Activated gamma-delta T cell treated with anti-CD3 and anti-CD28 coated beads, Interleukin-2, amount 50 U/mL, for 16 hours (primary cell): ENCODE measurements at regions not wholly inside any gene's neighbourhood (a gene's known extent, or its start where the extent isn't known, plus 50 kb on each side); places are given as distances from the start of the nearest gene placed in this dataset.

Experiments used
- DNase-seq: peaks from one replicate; pipeline ENCODE4 v3.0.0-alpha.2; 2020; ENCODE audit warnings: low read depth

- no peak for DNase-seq
Observed at GRCh38 chr22:49367041-49367697, 460.5 kb downstream of the BRD1 start.

- no peak for DNase-seq
Observed at GRCh38 chr22:49366437-49366836, 461.2 kb downstream of the BRD1 start.

- no peak for DNase-seq
Observed at GRCh38 chr22:49365910-49366309, 461.8 kb downstream of the BRD1 start.

GRCh38 chr22:49365191-49365837 is 462.4 kb downstream of the BRD1 start:
- DNase-seq: no peak

- no peak for DNase-seq
Observed at GRCh38 chr22:49364398-49364797, 463.3 kb downstream of the BRD1 start.

- no peak for DNase-seq
Observed at GRCh38 chr22:49363526-49364230, 464.0 kb downstream of the BRD1 start.

GRCh38 chr22:49362211-49362839 is 465.3 kb downstream of the BRD1 start:
- DNase-seq: no peak

GRCh38 chr22:49361164-49361563 is 466.5 kb downstream of the BRD1 start:
- DNase-seq: no peak

GRCh38 chr22:49360746-49361145 is 466.9 kb downstream of the BRD1 start:
- DNase-seq: no peak

GRCh38 chr22:49359076-49359475 is 468.6 kb downstream of the BRD1 start:
- no peak for DNase-seq

GRCh38 chr22:49357661-49358440 is 469.8 kb downstream of the BRD1 start:
- no peak for DNase-seq

GRCh38 chr22:49356428-49356827 is 471.2 kb downstream of the BRD1 start:
- DNase-seq: no peak

GRCh38 chr22:49355211-49355920 is 472.3 kb downstream of the BRD1 start:
- no peak for DNase-seq

- DNase-seq: no peak
Observed at GRCh38 chr22:49354516-49355210, 473.0 kb downstream of the BRD1 start.

- DNase-seq: no peak
Observed at GRCh38 chr22:49353235-49353634, 474.4 kb downstream of the BRD1 start.

- DNase-seq: no peak
Observed at GRCh38 chr22:49352361-49353169, 475.1 kb downstream of the BRD1 start.

GRCh38 chr22:49351761-49352227 is 475.9 kb downstream of the BRD1 start:
- no peak for DNase-seq

GRCh38 chr22:49350441-49351121 is 477.1 kb downstream of the BRD1 start:
- no peak for DNase-seq

GRCh38 chr22:49349841-49350381 is 477.8 kb downstream of the BRD1 start:
- no peak for DNase-seq
